OCI-LY7 (cell line): ENCODE measurements at regions not wholly inside any gene's neighbourhood (a gene's known extent, or its start where the extent isn't known, plus 50 kb on each side); places are given as distances from the start of the nearest gene placed in this dataset.

ENCODE experiments used
- BruUV-seq: library from RNA; stranded (reverse); fragments of 400-500 nt; replicated peaks from 2 replicates; lab custom pipeline; 2021; lab: Mats Ljungman, UMichigan
- CTCF ChIA-PET: fragments of 300-600 bp; sonication (Branson Sonifier 250); formaldehyde crosslinking; loops from one replicate; lab custom pipeline; 2022; ENCODE audit warnings: antibody characterized with exemption; ENCODE audit not compliant: unreplicated experiment; lab: Charles Lee
- POLR2A ChIA-PET: fragments of 300-600 bp; sonication (Branson Sonifier 250); formaldehyde crosslinking; loops from one replicate; lab custom pipeline; 2022; ENCODE audit warnings: antibody characterized with exemption; lab: Charles Lee
- DNase-seq: peaks from one replicate; pipeline ENCODE4 v3.0.0-alpha.2; 2015; ENCODE audit warnings: low spot score
- H2AFZ ChIP-seq: fragments of 200-600 bp; sonication (generic), shearing (Covaris generic); 2 replicates; pipeline ENCODE4 v1.6.1; 2014; ENCODE audit warnings: mild to moderate bottlenecking, antibody characterized with exemption, low read length, moderate library complexity
- H3K27ac ChIP-seq: fragments of 200-600 bp; sonication (generic); 2 replicates; pipeline ENCODE4 v1.5.1; 2014; ENCODE audit warnings: mixed run types, low read depth, mild to moderate bottlenecking, moderate library complexity, low read length, inconsistent platforms; ENCODE audit not compliant: poor library complexity, severe bottlenecking
- H3K36me3 ChIP-seq: fragments of 200-600 bp; sonication (generic); 2 replicates; pipeline ENCODE4 v1.6.1; 2014; ENCODE audit warnings: mild to moderate bottlenecking, antibody characterized with exemption, low read length, moderate library complexity, mixed read lengths; ENCODE audit not compliant: insufficient read depth
- H3K4me1 ChIP-seq: fragments of 200-600 bp; sonication (generic); 2 replicates; pipeline ENCODE4 v1.5.1; 2014; ENCODE audit warnings: mild to moderate bottlenecking, low read length; ENCODE audit not compliant: insufficient read depth, poor library complexity, severe bottlenecking
- H3K4me2 ChIP-seq: fragments of 200-600 bp; sonication (generic); 2 replicates; pipeline ENCODE4 v1.6.1; 2014; ENCODE audit warnings: mild to moderate bottlenecking, low read length
- H3K4me3 ChIP-seq: fragments of 200-600 bp; sonication (generic); 2 replicates; pipeline ENCODE4 v1.5.1; 2014; ENCODE audit warnings: mild to moderate bottlenecking, low read depth, low read length; ENCODE audit not compliant: poor library complexity, severe bottlenecking
- H3K79me2 ChIP-seq: fragments of 200-600 bp; sonication (generic); 2 replicates; pipeline ENCODE4 v1.6.1; 2016; ENCODE audit warnings: low read depth, mild to moderate bottlenecking, low read length, moderate library complexity, mixed read lengths; ENCODE audit not compliant: insufficient read depth
- H3K9me2 ChIP-seq: fragments of 200-600 bp; sonication (generic); 2 replicates; pipeline ENCODE4 v1.6.1; 2016; ENCODE audit warnings: mild to moderate bottlenecking, low read length, mixed read lengths; ENCODE audit not compliant: insufficient read depth
- H3K9me3 ChIP-seq: fragments of 200-600 bp; sonication (generic); 2 replicates; pipeline ENCODE4 v1.6.1; 2014; ENCODE audit warnings: mild to moderate bottlenecking, mixed run types, low read length, mixed read lengths
- H4K20me1 ChIP-seq: fragments of 200-600 bp; sonication (generic); 2 replicates; pipeline ENCODE4 v1.6.1; 2014; ENCODE audit warnings: mild to moderate bottlenecking, antibody characterized with exemption, low read length, moderate library complexity, mixed read lengths; ENCODE audit not compliant: insufficient read depth
- CTCF ChIP-seq: fragments of 200-600 bp; sonication (generic); conservative IDR thresholded peaks from 2 replicates; pipeline ENCODE4 v1.5.1; 2014; ENCODE audit warnings: mild to moderate bottlenecking, antibody characterized with exemption, low read length, moderate library complexity, mixed read lengths
- EZH2phosphoT487 ChIP-seq: fragments of 200-600 bp; sonication (generic); IDR thresholded peaks from 2 replicates; pipeline ENCODE4 v1.6.1; 2018; ENCODE audit warnings: low read depth, borderline replicate concordance, mild to moderate bottlenecking, mixed run types, antibody characterized with exemption, low read length, moderate library complexity, mixed read lengths
- intact Hi-C: fragments of 100-400 bp; cut with micrococcal nuclease; formaldehyde crosslinking; loops from one replicate; pipeline ENCODE4 v1.10.0; 2022; ENCODE audit not compliant: unreplicated experiment

- no peak for TF ChIP-seq CTCF
- no peak for TF ChIP-seq EZH2phosphoT487
- BruUV-seq = no TSS peak
- no peaks in the 10 kb centered on the region for H3K9me3 ChIP-seq
- H3K9me2 ChIP-seq = no peaks in the 10 kb centered on the region
- H3K4me1 ChIP-seq = no peaks in the 10 kb centered on the region
- no peak overlapping the region for H3K27ac ChIP-seq
- intact Hi-C loops = no loop called here
- H3K4me3 ChIP-seq = no peak overlapping the region
- no peak overlapping the region for H3K4me2 ChIP-seq
- H2AFZ ChIP-seq = no peak overlapping the region
- CTCF ChIA-PET = no interaction called here
- H3K79me2 ChIP-seq = no peaks in the 10 kb centered on the region
- H4K20me1 ChIP-seq = no peaks in the 10 kb centered on the region
- no peaks in the 10 kb centered on the region for H3K36me3 ChIP-seq
- no peak for DNase-seq
- POLR2A ChIA-PET = no interaction called here
Observed at GRCh38 chr2:120622886-120623753, 112.5 kb upstream of the GLI2 start.

- H3K27ac ChIP-seq = no peak overlapping the region
- ChIA-PET CTCF (no interaction called here), POLR2A (no interaction called here)
- H3K79me2 ChIP-seq = no peaks in the 10 kb centered on the region
- H2AFZ ChIP-seq = no peak overlapping the region
- H3K4me1 ChIP-seq = no peaks in the 10 kb centered on the region
- no TSS peak for BruUV-seq
- H3K9me3 ChIP-seq = no peaks in the 10 kb centered on the region
- H3K4me2 ChIP-seq = no peak overlapping the region
- H3K9me2 ChIP-seq = no peaks in the 10 kb centered on the region
- TF ChIP-seq CTCF = no peak
- no peak for TF ChIP-seq EZH2phosphoT487
- no peak overlapping the region for H3K4me3 ChIP-seq
- intact Hi-C loops = no loop called here
- no peaks in the 10 kb centered on the region for H3K36me3 ChIP-seq
- DNase-seq = no peak
- H4K20me1 ChIP-seq = no peaks in the 10 kb centered on the region
Observed at GRCh38 chr2:120624061-120624737, 111.5 kb upstream of the GLI2 start.
